Ishikawa (cell line): ENCODE measurements at regions not wholly inside any gene's neighbourhood (a gene's known extent, or its start where the extent isn't known, plus 50 kb on each side); places are given as distances from the start of the nearest gene placed in this dataset.

ENCODE experiments used
- CEBPB ChIP-seq: IDR thresholded peaks from 2 replicates; pipeline ENCODE4 v1.6.1; 2012
- CREB1 ChIP-seq: IDR thresholded peaks from 2 replicates; pipeline ENCODE4 v1.6.1; 2012; ENCODE audit warnings: low read depth
- EGR1 ChIP-seq: IDR thresholded peaks from 2 replicates; pipeline ENCODE4 v1.6.1; 2012
- EP300 ChIP-seq: IDR thresholded peaks from 2 replicates; pipeline ENCODE4 v1.6.1; 2012; ENCODE audit warnings: borderline replicate concordance
- FOXM1 ChIP-seq: IDR thresholded peaks from 2 replicates; pipeline ENCODE4 v1.6.1; 2012; ENCODE audit warnings: low read depth, borderline replicate concordance
- NFIC ChIP-seq: IDR thresholded peaks from 2 replicates; pipeline ENCODE4 v1.6.1; 2012
- RAD21 ChIP-seq: IDR thresholded peaks from 2 replicates; pipeline ENCODE4 v1.6.1; 2012; ENCODE audit warnings: low read depth
- REST ChIP-seq: IDR thresholded peaks from 2 replicates; pipeline ENCODE4 v1.6.1; 2012; ENCODE audit warnings: low read depth, mild to moderate bottlenecking
- TAF1 ChIP-seq: IDR thresholded peaks from 2 replicates; pipeline ENCODE4 v1.6.1; 2012; ENCODE audit warnings: low read depth, mild to moderate bottlenecking
- TCF12 ChIP-seq: IDR thresholded peaks from 2 replicates; pipeline ENCODE4 v1.6.1; 2012; ENCODE audit warnings: low read depth
- TEAD4 ChIP-seq: IDR thresholded peaks from 2 replicates; pipeline ENCODE4 v1.6.1; 2012
- USF1 ChIP-seq: IDR thresholded peaks from 2 replicates; pipeline ENCODE4 v1.6.1; 2012
- YY1 ChIP-seq: IDR thresholded peaks from 2 replicates; pipeline ENCODE4 v1.6.1; 2012; ENCODE audit warnings: low read depth
- ZBTB7A ChIP-seq: IDR thresholded peaks from 2 replicates; pipeline ENCODE4 v1.6.1; 2012; ENCODE audit warnings: low read depth
- TF ChIP-seq, protein P1 (sequence below): IDR thresholded peaks from 2 replicates; pipeline ENCODE4 v1.6.1; 2012

DNA sequence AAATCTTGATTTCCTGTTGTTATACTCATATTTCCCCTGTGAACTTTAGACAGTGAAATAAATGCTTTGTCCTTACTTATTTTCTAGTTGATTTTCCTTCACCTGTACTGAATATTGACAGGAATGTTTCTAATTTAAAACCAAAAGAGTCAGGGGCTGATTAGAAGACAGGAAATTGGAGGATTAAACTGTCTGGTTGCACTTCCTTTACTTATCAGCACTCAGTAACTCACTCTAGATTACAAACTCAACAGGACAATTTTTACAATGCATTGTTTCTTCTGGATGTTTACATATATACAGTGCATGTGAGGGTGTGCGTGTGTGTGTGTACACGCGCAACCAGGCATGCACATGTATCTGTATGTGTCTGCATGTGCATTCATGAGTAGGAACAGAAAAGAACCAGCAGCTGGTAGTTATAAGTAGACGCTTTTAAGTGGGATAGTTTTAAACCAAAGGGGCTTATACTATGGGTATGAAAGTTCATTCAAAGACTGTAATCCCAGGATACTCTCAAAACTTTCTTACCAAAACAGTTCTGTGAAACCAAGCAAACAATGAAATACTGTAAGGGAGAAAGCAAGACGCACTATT lies 212.0 kb upstream of the NFIA start:
- TF ChIP-seq YY1 = no peak
- TF ChIP-seq RAD21 = no peak
- no peak for TF ChIP-seq TEAD4
- TF ChIP-seq USF1 = no peak
- TF ChIP-seq, protein P1, sequence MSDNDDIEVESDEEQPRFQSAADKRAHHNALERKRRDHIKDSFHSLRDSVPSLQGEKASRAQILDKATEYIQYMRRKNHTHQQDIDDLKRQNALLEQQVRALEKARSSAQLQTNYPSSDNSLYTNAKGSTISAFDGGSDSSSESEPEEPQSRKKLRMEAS = no peak
- TF ChIP-seq EGR1 = no peak
- TF ChIP-seq EP300 = no peak
- no peak for TF ChIP-seq CREB1
- TF ChIP-seq TCF12 = no peak

DNA sequence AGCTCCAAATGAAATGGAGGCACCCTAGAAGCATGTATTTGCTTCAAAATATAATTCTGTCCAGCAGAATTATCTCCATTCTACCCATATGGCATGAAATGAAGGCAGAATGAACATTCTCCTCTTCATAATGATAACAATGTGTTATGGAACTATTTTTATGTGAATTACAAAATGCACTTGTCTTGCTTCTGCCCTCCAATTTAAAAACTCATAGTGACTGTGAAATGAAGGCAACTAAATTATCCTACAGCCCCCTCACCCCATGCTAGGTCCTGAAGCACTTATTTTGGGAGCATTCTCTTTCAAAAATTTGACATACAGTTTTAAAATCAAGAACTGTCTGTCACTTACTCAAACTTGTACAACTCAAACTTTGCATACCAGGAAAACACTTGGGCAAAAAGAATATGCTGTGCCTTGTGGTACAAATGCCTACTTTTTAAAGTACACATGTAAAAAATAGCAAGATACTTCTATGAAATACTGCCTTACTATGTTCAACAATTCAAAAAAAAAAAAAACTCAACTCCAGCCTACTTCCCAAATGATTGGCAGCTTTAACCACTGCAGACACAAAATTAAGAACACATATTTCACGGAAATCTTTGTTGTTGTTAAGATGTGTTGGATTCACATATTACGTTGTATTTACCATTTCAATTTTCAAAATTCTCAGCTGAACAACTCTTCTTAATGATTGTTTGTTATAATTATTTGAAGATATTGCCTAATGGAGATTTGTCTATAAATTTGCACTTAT lies 213.3 kb upstream of the NFIA start:
- TF ChIP-seq RAD21 (no peak), TEAD4 (no peak), NFIC (no peak), USF1 (no peak), TCF12 (no peak), ZBTB7A (no peak), CEBPB (no peak), TAF1 (no peak), EP300 (no peak), CREB1 (no peak), FOXM1 (no peak), REST (no peak), YY1 (no peak), EGR1 (no peak)
- TF ChIP-seq, protein P1 = no peak

DNA sequence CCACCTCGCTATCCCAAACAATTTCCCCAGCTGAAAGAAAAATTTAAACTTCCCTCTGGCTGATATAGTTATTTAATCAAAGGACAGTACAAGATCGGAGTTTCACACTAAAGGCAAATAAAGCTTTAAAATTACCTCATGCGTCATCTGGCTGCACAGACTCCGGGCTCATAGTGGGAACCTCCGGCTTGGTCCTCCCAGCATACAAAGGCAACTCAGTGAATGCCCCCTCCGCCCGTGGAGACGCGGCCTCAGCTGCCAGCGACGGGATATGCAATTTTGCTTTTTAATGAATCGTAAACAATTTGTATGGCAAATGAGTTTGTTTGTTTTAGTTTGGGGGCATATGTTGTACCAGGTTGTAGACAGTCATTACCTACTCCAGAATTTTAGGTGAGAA lies 214.6 kb upstream of the NFIA start:
- TF ChIP-seq YY1 (no peak), CREB1 (no peak), TEAD4 (no peak), USF1 (no peak), TAF1 (no peak), EP300 (no peak), FOXM1 (no peak), EGR1 (no peak), CEBPB (no peak), RAD21 (no peak)

DNA sequence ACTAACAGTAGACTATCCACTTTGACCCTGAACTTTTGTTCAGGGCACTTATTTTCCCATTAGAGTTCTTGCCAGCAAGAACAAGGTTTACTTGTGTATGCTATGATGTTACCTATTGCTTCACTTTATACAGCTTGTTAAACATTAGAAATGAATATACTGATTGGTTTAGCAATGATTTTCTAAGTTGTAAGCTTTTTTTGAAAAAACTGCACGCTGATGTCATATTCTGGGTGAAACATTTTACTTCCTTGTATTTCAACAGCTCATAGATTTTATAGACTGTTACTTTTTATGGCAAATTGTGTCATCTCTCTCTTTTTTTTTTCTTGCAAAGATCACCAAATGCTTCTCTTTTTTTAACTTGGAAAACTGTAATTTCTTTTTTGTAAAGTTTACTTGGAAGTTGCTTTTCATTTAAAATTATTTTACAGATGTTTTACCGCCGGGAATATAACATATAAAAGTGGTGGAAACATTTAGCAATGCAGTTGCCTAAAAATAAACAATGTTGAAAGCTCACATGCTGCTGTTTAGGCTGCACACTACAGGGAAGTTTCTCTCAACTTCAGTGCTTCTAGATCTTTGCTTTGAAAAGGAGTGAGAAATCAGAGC lies 215.3 kb upstream of the NFIA start:
- TF ChIP-seq REST (no peak), CEBPB (no peak), CREB1 (no peak), NFIC (no peak), TCF12 (no peak), ZBTB7A (no peak)
- TF ChIP-seq, protein P1 = no peak

- TF ChIP-seq NFIC (no peak), TAF1 (no peak)
These were observed 216.0 kb upstream of the NFIA start for GRCh38 chr1:60866226-60866900.
